Liver (tissue), 7 donors: ENCODE measurements at regions not wholly inside any gene's neighbourhood (a gene's known extent, or its start where the extent isn't known, plus 50 kb on each side); places are given as distances from the start of the nearest gene placed in this dataset.
A peak's percentile ranks its signal among the peaks of the same experiment; 100 is the strongest.

Experiments used
- DNase-seq: peaks from one replicate; pipeline ENCODE4 v3.0.0-alpha.2; 2017; ENCODE audit warnings: low spot score
- H3K27ac ChIP-seq, 2 donors: one replicate each; pipeline ENCODE4 v1.7.0; 2013; ENCODE audit warnings: inconsistent platforms in 2 of 2, low read length in 2 of 2, control low read depth in 1 of 2, low read depth in 1 of 2, mild to moderate bottlenecking in 1 of 2
- H3K27me3 ChIP-seq, 4 donors: one replicate each; pipeline versions ENCODE4 v1.6.1 to v1.7.0; 2013; ENCODE audit warnings: low read length in 3 of 4, inconsistent platforms in 1 of 4, mild to moderate bottlenecking in 1 of 4, moderate library complexity in 1 of 4; ENCODE audit not compliant: control insufficient read depth in 4 of 4, insufficient read depth in 4 of 4
- H3K36me3 ChIP-seq, 4 donors: one replicate each; pipeline versions ENCODE4 v1.6.1 to v1.7.0; 2013; ENCODE audit warnings: low read length in 3 of 4, mild to moderate bottlenecking in 3 of 4, low read depth in 1 of 4, moderate library complexity in 1 of 4; ENCODE audit not compliant: control insufficient read depth in 4 of 4, insufficient read depth in 3 of 4
- H3K4me1 ChIP-seq, 4 donors: one replicate each; pipeline versions ENCODE4 v1.6.1 to v1.7.0; 2013; ENCODE audit warnings: low read length in 3 of 4, mild to moderate bottlenecking in 3 of 4, moderate library complexity in 1 of 4; ENCODE audit not compliant: control insufficient read depth in 4 of 4, insufficient read depth in 4 of 4
- H3K4me3 ChIP-seq, 3 donors: one replicate each; pipeline versions ENCODE4 v1.6.1 to v1.7.0; 2013; ENCODE audit warnings: low read length in 3 of 3, control low read depth in 1 of 3, low read depth in 1 of 3, mild to moderate bottlenecking in 1 of 3
- H3K9ac ChIP-seq, 2 donors: one replicate each; pipeline ENCODE4 v1.7.0; 2013; ENCODE audit warnings: low read length in 2 of 2, mild to moderate bottlenecking in 2 of 2, moderate library complexity in 2 of 2, control low read depth in 1 of 2, low read depth in 1 of 2
- H3K9me3 ChIP-seq, 4 donors: one replicate each; pipeline versions ENCODE4 v1.6.1 to v1.7.0; 2013; ENCODE audit warnings: low read length in 3 of 4; ENCODE audit not compliant: control insufficient read depth in 4 of 4
- EGR1 ChIP-seq, 2 donors: IDR thresholded peaks; 2 replicates each; pipeline ENCODE4 v1.6.1; 2016 to 2018; ENCODE audit warnings: antibody characterized with exemption in 2 of 2, low read depth in 2 of 2
- FOXA2 ChIP-seq: IDR thresholded peaks from 2 replicates; pipeline ENCODE4 v1.6.1; 2016; ENCODE audit warnings: antibody characterized with exemption
- GABPA ChIP-seq, 2 donors: IDR thresholded peaks in 1 of 2; conservative IDR thresholded peaks in 1 of 2; 2 replicates each; pipeline ENCODE4 v1.6.1; 2016; ENCODE audit warnings: antibody characterized with exemption in 2 of 2, mild to moderate bottlenecking in 1 of 2, moderate library complexity in 1 of 2
- HNF4A ChIP-seq, 2 donors: conservative IDR thresholded peaks; 2 replicates each; pipeline ENCODE4 v1.6.1; 2016; ENCODE audit warnings: antibody characterized with exemption in 2 of 2, mild to moderate bottlenecking in 2 of 2
- HNF4G ChIP-seq: IDR thresholded peaks from 2 replicates; pipeline ENCODE4 v1.6.1; 2016; ENCODE audit warnings: antibody characterized with exemption
- JUND ChIP-seq, 2 donors: IDR thresholded peaks; 2 replicates each; pipeline ENCODE4 v1.6.1; 2016; ENCODE audit warnings: antibody characterized with exemption in 2 of 2
- NR2F2 ChIP-seq: IDR thresholded peaks from 2 replicates; pipeline ENCODE4 v1.6.1; 2016; ENCODE audit warnings: antibody characterized with exemption
- RAD21 ChIP-seq, 2 donors: IDR thresholded peaks; 2 replicates each; pipeline ENCODE4 v1.6.1; 2016; ENCODE audit warnings: antibody characterized with exemption in 2 of 2, mild to moderate bottlenecking in 2 of 2
- SP1 ChIP-seq: IDR thresholded peaks from 2 replicates; pipeline ENCODE4 v1.6.1; 2018; ENCODE audit warnings: antibody characterized with exemption, mild to moderate bottlenecking
- WGBS: extraction: QIAGEN DNeasy Blood & Tissue Kit; methylation state at CpG from one replicate; pipeline ENCODE4 v1.1.7; 2013; 5-methylcytosine and 5-hydroxymethylcytosine counted together
- TF ChIP-seq, protein P1 (sequence below): IDR thresholded peaks from 2 replicates; pipeline ENCODE4 v1.6.1; 2016; ENCODE audit warnings: antibody characterized with exemption
- TF ChIP-seq, protein P2 (sequence below): IDR thresholded peaks from 2 replicates; pipeline ENCODE4 v1.6.1; 2016; ENCODE audit warnings: antibody characterized with exemption, mild to moderate bottlenecking
- TF ChIP-seq, protein P3 (sequence below): IDR thresholded peaks from 2 replicates; pipeline ENCODE4 v1.6.1; 2016; ENCODE audit warnings: antibody characterized with exemption
- donor health status: healthy.
- donor health status: healthy.
- donor health status: healthy.
- donor health status: healthy.

DNA sequence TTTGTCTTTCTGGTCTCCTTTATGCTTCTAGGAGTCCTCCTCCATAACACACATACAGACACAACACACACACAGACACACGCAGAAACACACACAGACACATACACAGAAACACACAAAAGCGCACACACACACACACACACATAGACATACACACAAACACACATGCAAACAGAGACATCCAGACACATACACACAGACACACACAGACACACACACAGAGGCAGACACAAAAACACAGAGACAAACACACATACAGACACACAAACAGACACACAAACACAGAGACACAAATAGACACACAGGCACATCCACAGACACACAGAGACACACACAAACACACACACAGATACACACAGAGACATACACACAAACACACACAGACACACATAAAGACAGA lies 220.2 kb downstream of the IRX2 start:
- Histone ChIP-seq H3K4me1 (no peaks in the 10 kb centered on the region), H3K9ac (no peak overlapping the region), H3K4me3 (no peak overlapping the region), H3K36me3 (no peaks in the 10 kb centered on the region), H3K27ac (no peak overlapping the region), H3K9me3 (peaks cover 0 to 3% (median 0%) of the 10 kb centered on the region in 4 donors), H3K27me3 (peaks cover 0 to 3% (median 0%) of the 10 kb centered on the region in 4 donors)
- WGBS = 87% methylated on average over 2 of the region's 2 CpGs
- no peak for TF ChIP-seq EGR1 (IDR thresholded peaks at IDR 0.05; ENCODE audit: low read depth in 2 of 2)
- TF ChIP-seq, protein P1, sequence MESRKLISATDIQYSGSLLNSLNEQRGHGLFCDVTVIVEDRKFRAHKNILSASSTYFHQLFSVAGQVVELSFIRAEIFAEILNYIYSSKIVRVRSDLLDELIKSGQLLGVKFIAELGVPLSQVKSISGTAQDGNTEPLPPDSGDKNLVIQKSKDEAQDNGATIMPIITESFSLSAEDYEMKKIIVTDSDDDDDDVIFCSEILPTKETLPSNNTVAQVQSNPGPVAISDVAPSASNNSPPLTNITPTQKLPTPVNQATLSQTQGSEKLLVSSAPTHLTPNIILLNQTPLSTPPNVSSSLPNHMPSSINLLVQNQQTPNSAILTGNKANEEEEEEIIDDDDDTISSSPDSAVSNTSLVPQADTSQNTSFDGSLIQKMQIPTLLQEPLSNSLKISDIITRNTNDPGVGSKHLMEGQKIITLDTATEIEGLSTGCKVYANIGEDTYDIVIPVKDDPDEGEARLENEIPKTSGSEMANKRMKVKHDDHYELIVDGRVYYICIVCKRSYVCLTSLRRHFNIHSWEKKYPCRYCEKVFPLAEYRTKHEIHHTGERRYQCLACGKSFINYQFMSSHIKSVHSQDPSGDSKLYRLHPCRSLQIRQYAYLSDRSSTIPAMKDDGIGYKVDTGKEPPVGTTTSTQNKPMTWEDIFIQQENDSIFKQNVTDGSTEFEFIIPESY = no peak
- TF ChIP-seq SP1 = no peak
- TF ChIP-seq HNF4G = no peak
- no peak for TF ChIP-seq NR2F2
- no peak for TF ChIP-seq JUND (IDR thresholded peaks at IDR 0.05)
- TF ChIP-seq, protein P2, sequence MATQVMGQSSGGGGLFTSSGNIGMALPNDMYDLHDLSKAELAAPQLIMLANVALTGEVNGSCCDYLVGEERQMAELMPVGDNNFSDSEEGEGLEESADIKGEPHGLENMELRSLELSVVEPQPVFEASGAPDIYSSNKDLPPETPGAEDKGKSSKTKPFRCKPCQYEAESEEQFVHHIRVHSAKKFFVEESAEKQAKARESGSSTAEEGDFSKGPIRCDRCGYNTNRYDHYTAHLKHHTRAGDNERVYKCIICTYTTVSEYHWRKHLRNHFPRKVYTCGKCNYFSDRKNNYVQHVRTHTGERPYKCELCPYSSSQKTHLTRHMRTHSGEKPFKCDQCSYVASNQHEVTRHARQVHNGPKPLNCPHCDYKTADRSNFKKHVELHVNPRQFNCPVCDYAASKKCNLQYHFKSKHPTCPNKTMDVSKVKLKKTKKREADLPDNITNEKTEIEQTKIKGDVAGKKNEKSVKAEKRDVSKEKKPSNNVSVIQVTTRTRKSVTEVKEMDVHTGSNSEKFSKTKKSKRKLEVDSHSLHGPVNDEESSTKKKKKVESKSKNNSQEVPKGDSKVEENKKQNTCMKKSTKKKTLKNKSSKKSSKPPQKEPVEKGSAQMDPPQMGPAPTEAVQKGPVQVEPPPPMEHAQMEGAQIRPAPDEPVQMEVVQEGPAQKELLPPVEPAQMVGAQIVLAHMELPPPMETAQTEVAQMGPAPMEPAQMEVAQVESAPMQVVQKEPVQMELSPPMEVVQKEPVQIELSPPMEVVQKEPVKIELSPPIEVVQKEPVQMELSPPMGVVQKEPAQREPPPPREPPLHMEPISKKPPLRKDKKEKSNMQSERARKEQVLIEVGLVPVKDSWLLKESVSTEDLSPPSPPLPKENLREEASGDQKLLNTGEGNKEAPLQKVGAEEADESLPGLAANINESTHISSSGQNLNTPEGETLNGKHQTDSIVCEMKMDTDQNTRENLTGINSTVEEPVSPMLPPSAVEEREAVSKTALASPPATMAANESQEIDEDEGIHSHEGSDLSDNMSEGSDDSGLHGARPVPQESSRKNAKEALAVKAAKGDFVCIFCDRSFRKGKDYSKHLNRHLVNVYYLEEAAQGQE = no peak
- TF ChIP-seq HNF4A (conservative IDR thresholded peaks at IDR 0.05) = no peak
- no peak for TF ChIP-seq RAD21 (IDR thresholded peaks at IDR 0.05)
- no peak for TF ChIP-seq FOXA2
- DNase-seq = no peak

DNA sequence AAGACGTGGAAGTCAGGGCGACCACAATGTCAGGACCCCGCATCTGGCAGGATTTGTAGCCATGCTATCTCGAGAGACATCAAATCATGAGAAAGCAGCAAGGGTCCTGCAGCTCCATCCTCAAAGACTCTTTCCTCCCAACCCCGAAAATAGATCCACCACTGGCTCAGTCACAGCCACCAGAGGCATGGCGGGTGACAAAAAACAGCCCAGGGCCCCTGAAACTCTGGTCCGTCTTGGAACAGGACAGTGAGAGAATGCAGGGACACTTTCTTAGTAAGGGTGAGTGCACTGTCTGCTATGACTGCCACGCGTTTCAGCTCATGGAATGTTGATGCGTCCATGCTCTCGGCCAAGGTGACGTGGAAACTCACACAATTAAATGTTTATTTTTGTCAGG lies 220.9 kb downstream of the IRX2 start:
- WGBS = 69% methylated on average over 12 of the region's 12 CpGs
- peak; percentile 14 for DNase-seq
- no peak overlapping the region for H3K9ac ChIP-seq

More for the DNA sequence above, 220.9 kb downstream of the IRX2 start:
- Histone ChIP-seq H3K36me3 (no peaks in the 10 kb centered on the region), H3K9me3 (peaks cover 0 to 3% (median 0%) of the 10 kb centered on the region in 4 donors), H3K4me1 (no peaks in the 10 kb centered on the region), H3K4me3 (no peak overlapping the region), H3K27me3 (peaks cover 0 to 3% (median 0%) of the 10 kb centered on the region in 4 donors), H3K27ac (no peak overlapping the region)
- TF ChIP-seq GABPA (IDR thresholded peaks at IDR 0.05 in 1 of 2, conservative IDR thresholded peaks at IDR 0.05 in 1 of 2) (no peak), HNF4G (no peak)
- TF ChIP-seq, protein P2 = no peak
- TF ChIP-seq, protein P1 = no peak
- TF ChIP-seq, protein P3, sequence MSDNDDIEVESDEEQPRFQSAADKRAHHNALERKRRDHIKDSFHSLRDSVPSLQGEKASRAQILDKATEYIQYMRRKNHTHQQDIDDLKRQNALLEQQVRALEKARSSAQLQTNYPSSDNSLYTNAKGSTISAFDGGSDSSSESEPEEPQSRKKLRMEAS = no peak
